Natural killer cell treated with Interleukin-12 subunit alpha and Interleukin-12 subunit beta and Interleukin-15 and Interleukin-18, amount 100 ng/mL, for 72 hours (primary cell): ENCODE measurements at regions not wholly inside any gene's neighbourhood (a gene's known extent, or its start where the extent isn't known, plus 50 kb on each side); places are given as distances from the start of the nearest gene placed in this dataset.

ENCODE experiments used
- ATAC-seq, 2 donors: fragments of 150-1000 bp; cut with Tn5 transposase in 1 of 2; sonication (Bioruptor Pico), chemical (Tn5 transposase) in 1 of 2; 2 replicates each; pipeline ENCODE4 v1.10.0; 2021
- DNase-seq: peaks from one replicate; pipeline ENCODE4 v3.0.0; 2022; ENCODE audit warnings: low spot score
- H3K27ac Mint-ChIP-seq, 2 donors: 1 replicate in 1 of 2; 2 replicates in 1 of 2; pipeline ENCODE4 v1.8.0; 2022; ENCODE audit warnings: mixed read lengths in 2 of 2, mild to moderate bottlenecking in 1 of 2, moderate library complexity in 1 of 2
- H3K27me3 Mint-ChIP-seq, 2 donors: 1 replicate in 1 of 2; 2 replicates in 1 of 2; pipeline ENCODE4 v1.8.0; 2022; ENCODE audit warnings: mixed read lengths in 2 of 2
- H3K36me3 Mint-ChIP-seq: one replicate; pipeline ENCODE4 v1.8.0; 2022; ENCODE audit warnings: mixed read lengths
- H3K4me1 Mint-ChIP-seq, 2 donors: 1 replicate in 1 of 2; 2 replicates in 1 of 2; pipeline ENCODE4 v1.8.0; 2022; ENCODE audit warnings: low read depth in 2 of 2, mixed read lengths in 2 of 2, mild to moderate bottlenecking in 1 of 2
- H3K4me3 Mint-ChIP-seq: one replicate; pipeline ENCODE4 v1.8.0; 2022; ENCODE audit warnings: mixed read lengths
- H3K9me3 Mint-ChIP-seq: 2 replicates; pipeline ENCODE4 v1.8.0; 2022; ENCODE audit warnings: mixed read lengths

DNA sequence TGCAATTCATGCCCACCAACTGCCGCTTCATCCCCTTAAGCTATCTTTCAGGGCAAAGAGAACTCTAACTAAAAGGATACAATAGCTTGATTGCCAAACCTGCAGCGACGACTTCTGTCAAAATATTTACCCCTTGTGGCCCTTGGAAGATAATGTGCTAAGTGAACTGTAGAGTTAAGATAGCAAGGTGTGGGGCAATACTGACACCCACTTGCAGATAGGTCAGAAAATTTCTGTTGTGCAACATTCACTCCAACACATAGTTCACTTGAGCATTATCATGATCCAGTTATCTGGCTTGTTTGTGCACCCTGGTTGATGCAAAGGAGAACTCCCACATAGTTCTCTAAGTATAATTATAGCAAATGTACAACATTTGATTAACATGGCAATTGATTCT, 55.6 kb downstream of the RHOXF2B start:
- H3K36me3 Mint-ChIP-seq = no peaks in the 10 kb centered on the region
- peaks cover 14 to 20% of the 10 kb centered on the region in 2 donors for H3K27me3 Mint-ChIP-seq
- H3K4me1 Mint-ChIP-seq = no peaks in the 10 kb centered on the region
- H3K4me3 Mint-ChIP-seq = no peak overlapping the region
- H3K27ac Mint-ChIP-seq = no peak overlapping the region
- ATAC-seq = no peak
- no peaks in the 10 kb centered on the region for H3K9me3 Mint-ChIP-seq
- no peak for DNase-seq

DNA sequence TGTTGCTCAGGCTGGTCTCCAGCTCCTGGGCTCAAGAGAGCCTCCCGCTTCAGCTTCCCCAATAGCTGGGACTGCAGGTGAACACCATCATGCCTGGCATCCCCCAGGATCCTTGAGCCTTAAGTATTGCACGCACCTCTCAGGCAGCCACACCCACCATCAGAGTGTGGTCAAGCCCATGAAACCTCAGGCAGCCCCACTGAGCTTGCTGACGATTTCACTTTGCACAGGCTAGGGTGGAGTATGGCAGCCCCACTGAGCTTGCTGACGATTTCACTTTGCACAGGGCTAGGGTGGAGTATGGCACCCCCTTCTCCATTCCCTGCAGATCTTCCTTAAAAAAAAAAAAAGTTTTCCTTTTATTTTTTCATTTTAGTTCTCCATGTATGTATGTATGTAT, 57.2 kb downstream of the RHOXF2B start:
- Mint-ChIP-seq H3K27ac (no peak overlapping the region), H3K9me3 (no peaks in the 10 kb centered on the region)
- DNase-seq = no peak

DNA sequence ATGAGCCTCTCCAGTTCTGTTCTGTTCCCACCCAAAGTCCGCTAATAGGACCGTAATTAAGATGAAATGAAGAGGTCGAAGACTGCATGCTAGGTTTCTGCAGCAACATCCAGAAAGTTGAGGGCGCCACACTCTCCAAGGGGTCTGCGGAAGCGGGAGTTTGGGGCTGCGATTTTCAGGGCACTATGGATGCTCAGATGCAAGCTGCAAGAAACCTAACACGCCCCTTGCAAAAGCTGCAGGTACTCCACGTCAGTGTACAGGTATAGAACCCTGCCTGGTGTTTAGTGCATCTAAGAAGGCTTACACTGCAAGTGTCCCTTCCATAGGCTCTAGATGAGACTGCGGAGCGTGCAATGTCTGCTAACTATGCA, 61.4 kb downstream of the RHOXF2B start:
- no peaks in the 10 kb centered on the region for H3K36me3 Mint-ChIP-seq
- H3K4me1 Mint-ChIP-seq = peaks cover 0 to 5% of the 10 kb centered on the region in 2 donors
- DNase-seq = no peak
- no peak overlapping the region for H3K27ac Mint-ChIP-seq
- H3K9me3 Mint-ChIP-seq = no peaks in the 10 kb centered on the region
- no peak for ATAC-seq
- peak overlapping the region; percentile 58 for H3K4me3 Mint-ChIP-seq
- H3K27me3 Mint-ChIP-seq = peaks cover 17 to 34% of the 10 kb centered on the region in 2 donors

More for the DNA sequence above, 57.2 kb downstream of the RHOXF2B start:
- peaks cover 14 to 25% of the 10 kb centered on the region in 2 donors for H3K27me3 Mint-ChIP-seq
- H3K4me1 Mint-ChIP-seq = peaks cover 0 to 2% of the 10 kb centered on the region in 2 donors
- no peak for ATAC-seq
- no peak overlapping the region for H3K4me3 Mint-ChIP-seq
- H3K36me3 Mint-ChIP-seq = no peaks in the 10 kb centered on the region

DNA sequence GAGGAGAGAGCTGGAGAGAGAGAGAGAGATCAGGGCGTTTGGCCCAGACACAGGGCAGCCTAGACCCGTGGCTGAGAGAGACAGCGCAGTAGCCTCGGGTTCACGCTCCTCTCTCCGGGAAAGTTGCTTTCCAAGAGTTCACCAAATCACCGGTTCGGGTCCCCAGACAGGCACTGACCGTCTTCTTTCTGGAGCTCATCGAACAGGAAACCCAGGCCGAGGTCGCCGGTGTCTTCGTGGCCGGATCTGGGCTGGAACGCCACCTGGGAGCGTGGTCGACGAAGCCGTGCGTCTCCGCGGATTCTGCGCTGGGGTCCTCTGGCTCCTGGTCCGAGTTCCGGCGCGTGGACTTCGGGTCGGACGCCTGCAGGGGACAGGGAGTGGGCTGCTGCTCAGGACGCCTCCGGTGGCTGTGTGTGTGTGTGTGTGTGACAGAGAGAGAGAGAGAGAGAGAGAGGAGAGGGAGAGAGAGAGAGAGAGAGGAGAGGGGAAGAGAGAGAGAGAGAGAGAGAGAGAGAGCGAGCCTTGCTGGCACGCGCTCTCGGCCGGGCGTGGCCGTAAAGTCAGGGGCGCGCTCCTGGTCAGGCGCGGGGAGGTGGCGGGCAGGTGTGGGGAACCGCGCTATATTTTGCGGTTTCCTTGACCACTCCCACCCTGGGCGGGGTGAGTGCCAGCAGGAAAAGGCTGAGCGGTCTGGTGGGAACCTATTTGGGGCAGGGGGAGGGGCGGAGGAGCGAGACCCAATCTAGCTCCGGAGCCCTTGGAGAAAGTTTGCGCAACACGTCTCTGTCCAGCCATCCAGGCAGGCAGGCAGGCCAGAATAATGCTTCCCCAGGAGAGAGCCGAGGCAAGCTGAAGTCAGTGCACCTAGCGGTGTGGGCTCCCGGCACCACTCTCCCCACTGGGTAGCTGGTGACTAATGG, 62.1 kb downstream of the RHOXF2B start:
- ATAC-seq (peak in 1 of 2 donors; percentile 20), DNase-seq (no peak)
- H3K4me3 Mint-ChIP-seq = peak overlapping the region; percentile 58
- H3K27ac Mint-ChIP-seq = peak overlapping the region in 1 of 2 donors; percentile 31
- H3K36me3 Mint-ChIP-seq = no peaks in the 10 kb centered on the region
- peaks cover 0 to 5% of the 10 kb centered on the region in 2 donors for H3K4me1 Mint-ChIP-seq
- no peaks in the 10 kb centered on the region for H3K9me3 Mint-ChIP-seq
- H3K27me3 Mint-ChIP-seq = peaks cover 24 to 37% of the 10 kb centered on the region in 2 donors

DNA sequence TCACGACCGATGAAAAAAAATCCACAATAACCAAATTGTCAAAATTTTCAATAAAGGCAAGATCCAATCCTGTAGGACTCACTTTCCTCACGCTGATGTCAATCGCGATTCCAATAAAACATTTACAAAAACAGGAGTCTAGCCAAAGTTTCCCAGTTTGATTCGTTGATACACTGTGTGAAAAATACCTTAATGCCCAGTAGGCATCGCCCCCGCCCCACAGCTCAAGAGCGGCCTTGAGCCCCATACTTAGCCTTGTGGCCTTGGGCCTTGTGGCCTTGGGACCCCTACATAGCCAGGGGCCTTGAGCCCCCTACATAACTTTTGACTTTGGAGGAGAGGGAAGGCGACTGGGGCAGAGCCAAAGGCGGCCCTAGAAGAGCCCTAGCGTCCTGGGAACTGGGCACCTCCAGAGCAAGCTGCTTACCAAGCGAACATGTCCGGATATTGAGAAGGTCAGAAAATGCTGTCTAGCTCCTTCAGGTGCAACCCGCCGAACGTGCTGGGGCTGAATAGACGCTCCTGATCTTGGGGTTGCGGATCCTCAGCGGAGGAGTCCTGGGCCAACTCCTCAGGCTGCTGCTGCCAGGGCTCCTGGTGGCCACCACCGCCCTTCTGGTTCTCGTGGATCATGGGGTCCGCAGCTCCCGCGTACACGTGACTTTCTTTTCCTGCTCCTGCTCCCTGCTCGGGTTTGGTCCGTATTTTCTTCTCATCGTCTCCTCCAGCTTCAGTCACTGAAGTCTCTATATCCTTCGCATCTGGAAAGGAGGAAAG, 62.9 kb downstream of the RHOXF2B start:
- Mint-ChIP-seq H3K27me3 (peaks cover 32 to 41% of the 10 kb centered on the region in 2 donors), H3K36me3 (no peaks in the 10 kb centered on the region), H3K4me3 (peak overlapping the region; percentile 58), H3K27ac (no peak overlapping the region), H3K9me3 (no peaks in the 10 kb centered on the region), H3K4me1 (peaks cover 0 to 5% of the 10 kb centered on the region in 2 donors)
- no peak for ATAC-seq
- DNase-seq = no peak

DNA sequence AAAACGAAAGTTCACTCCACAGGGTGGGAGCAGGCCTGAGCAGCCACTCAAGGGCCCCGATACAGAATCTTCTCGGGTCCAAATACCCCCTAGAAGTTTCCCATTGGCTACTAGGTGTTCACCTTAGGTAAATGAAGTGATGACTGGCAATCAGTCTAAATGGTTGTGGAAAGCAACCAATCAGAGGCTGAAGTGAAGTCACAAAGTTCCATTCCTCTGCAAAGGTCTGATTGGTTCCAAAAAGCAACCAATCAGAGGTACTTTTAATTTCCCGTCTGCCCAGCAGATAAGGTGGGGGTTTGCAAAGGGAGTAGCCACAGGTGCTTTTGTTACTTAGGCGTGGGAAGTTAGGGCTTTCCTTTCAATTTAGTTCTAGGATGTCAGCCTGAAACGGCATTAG, 58.2 kb upstream of the NKAP start:
- Mint-ChIP-seq H3K4me1 (peaks cover 0 to 10% of the 10 kb centered on the region in 2 donors), H3K27ac (no peak overlapping the region), H3K36me3 (no peaks in the 10 kb centered on the region), H3K9me3 (no peaks in the 10 kb centered on the region), H3K27me3 (peaks cover 32 to 39% of the 10 kb centered on the region in 2 donors), H3K4me3 (no peak overlapping the region)
- ATAC-seq (no peak), DNase-seq (no peak)

DNA sequence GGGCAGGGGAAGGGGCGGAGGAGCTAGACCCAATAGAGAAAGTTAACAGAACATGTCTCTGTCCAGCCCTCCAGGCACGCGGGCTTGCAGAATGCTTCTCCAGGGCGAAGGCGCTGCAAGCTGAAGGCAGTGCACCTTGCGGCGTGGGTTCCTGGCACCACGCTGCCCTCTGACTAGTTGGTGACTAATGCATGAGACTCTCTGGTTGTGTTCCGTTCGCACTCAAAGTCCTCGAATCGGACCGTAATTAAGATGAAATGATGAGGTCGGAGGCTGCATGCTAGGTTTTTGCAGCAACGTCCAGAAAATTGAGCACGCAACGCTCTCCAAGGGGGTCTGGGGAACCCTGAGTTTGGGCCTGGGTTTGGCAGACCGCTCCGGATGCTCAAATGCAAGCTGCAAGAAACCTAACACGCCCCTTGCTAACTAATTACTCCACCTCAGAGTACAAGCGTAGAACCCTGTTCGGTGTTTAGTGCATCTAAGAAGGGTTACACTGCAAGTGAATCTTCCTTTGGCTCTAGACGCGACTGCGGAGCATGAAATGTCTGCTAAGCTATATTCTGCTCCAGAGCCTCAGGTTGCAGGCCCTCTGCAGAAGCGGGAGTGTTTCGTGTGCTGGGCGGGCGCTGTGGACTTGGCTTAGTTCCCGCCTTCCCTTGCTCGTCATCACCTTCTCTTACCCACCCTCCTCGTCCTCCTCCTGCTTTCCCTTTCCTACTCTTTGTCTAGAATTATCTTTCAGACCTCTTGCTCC, 57.1 kb upstream of the NKAP start:
- Mint-ChIP-seq H3K27ac (no peak overlapping the region), H3K27me3 (peaks cover 36 to 49% of the 10 kb centered on the region in 2 donors), H3K36me3 (no peaks in the 10 kb centered on the region), H3K4me1 (peaks cover 0 to 10% of the 10 kb centered on the region in 2 donors), H3K9me3 (no peaks in the 10 kb centered on the region), H3K4me3 (peak overlapping the region; percentile 42)
- peak in 1 of 2 donors; percentile 20 for ATAC-seq
- DNase-seq = no peak

DNA sequence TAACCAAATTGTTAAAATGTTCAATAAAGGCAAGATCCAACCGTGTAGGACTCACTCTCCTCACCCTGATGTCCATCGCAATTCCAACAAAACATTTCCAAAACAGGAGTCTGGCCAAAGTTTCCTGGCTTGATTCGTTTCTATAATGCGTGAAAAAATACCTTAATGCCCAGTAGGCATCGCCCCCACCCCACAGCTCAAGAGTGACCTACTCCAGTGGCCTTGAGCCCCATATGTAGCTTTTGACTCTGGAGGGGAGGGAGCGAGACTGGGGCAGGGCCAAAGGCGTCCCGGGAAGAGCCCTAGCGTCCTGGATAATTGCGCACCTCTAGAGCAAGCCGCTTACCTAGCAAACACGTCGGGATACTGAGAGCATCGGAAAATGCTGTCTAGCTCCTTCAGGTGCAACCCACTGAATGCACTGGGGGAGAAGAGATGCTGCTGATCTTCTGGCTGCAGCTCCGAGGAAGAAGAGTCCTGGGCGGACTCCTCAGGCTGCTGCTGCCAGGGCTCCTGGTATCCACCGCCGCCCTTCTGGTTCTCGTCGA, 55.6 kb upstream of the NKAP start:
- Mint-ChIP-seq H3K27ac (no peak overlapping the region), H3K4me1 (peaks cover 0 to 10% of the 10 kb centered on the region in 2 donors), H3K9me3 (no peaks in the 10 kb centered on the region), H3K27me3 (peaks cover 37 to 43% of the 10 kb centered on the region in 2 donors), H3K36me3 (no peaks in the 10 kb centered on the region), H3K4me3 (no peak overlapping the region)
- ATAC-seq (no peak), DNase-seq (no peak)

DNA sequence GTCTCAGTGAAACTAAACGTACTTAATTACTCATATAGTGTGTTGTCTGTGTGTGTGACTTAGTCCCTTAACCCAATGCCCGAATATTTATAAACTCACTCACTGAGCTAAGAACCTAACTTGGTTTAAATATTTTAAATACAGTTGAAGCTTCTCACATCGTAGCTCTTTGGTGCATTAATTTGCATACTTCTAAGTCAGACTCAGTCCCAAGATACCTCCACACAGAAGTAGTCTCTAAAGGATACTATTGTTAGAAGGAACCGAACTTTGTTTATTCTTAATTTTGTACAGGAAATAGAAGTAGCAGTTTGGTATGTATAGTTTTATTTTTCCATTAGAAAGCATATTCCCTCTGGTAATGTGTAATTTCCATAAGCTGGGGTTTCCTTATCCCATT, 54.0 kb upstream of the NKAP start:
- Mint-ChIP-seq H3K27me3 (peaks cover 41 to 48% of the 10 kb centered on the region in 2 donors), H3K27ac (no peak overlapping the region), H3K4me1 (peaks cover 0 to 10% of the 10 kb centered on the region in 2 donors), H3K36me3 (no peaks in the 10 kb centered on the region), H3K9me3 (no peaks in the 10 kb centered on the region), H3K4me3 (no peak overlapping the region)
- DNase-seq = no peak
- no peak for ATAC-seq

DNA sequence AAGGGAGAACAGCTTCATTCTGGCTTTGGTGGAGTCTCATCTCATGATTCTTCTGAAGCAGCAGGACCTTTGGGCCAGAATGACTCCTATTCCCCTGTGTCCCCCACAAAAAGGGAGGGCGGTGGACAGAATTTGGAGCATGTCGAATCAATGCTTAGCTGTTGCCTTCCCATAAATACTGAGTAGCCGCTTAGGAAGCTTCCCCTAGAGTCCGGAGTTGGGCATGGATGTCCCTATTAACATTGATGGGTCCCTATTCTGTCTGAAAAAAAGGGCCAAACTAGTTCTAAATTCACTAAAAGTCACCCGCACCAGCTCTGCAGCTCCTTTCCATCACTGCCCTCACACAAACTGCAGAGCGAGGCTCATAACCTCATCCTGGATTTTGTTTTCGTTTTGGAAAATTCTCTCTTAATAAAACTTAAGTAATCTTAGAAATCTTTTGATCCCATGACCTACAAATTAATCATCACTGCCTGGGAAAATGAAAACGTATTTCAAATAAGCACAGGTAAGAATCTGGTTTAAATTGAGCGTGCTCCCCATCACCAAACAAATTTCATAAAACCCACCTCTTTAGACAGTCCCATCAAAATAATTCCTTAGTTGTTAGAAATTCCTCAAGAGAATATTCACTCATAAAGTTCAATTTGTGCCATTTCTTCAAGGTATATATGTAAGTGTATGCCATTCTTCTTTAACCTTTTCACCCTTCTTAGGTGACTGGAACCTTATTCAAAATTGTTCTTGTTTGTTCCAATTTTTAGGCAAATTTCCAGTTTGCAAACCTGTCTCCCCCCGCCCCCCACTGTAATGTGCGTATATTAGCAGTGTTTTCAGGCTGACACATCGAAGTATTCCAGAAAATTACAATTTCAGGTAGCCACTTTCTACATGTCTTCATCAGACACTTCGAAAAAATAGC, 53.3 kb upstream of the NKAP start:
- ATAC-seq (no peak), DNase-seq (no peak)
- Mint-ChIP-seq H3K27me3 (peaks cover 41 to 42% of the 10 kb centered on the region in 2 donors), H3K4me3 (no peak overlapping the region), H3K27ac (no peak overlapping the region), H3K36me3 (no peaks in the 10 kb centered on the region), H3K4me1 (peaks cover 0 to 10% of the 10 kb centered on the region in 2 donors), H3K9me3 (no peaks in the 10 kb centered on the region)

DNA sequence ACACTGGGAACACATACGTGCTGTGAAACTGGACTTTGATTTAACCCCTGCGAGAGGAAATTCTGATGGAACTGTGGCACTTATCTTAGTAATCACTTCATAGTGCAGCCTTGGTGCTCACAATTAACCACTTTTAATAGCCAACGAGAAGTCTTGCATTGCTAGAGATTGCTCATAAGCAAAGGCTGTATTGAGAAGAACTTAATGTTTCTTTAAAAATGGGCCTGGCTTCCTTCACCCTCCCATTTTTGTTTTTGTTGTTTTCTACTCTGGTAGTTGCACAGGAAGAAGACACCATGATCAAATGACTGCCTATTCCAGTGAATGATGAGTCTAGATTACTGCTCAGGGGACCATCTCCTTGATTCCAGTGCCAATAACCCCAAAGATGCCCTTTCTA, 52.5 kb upstream of the NKAP start:
- ATAC-seq = no peak
- DNase-seq = no peak
- Mint-ChIP-seq H3K9me3 (no peaks in the 10 kb centered on the region), H3K4me1 (peaks cover 0 to 8% of the 10 kb centered on the region in 2 donors), H3K36me3 (no peaks in the 10 kb centered on the region), H3K27ac (no peak overlapping the region), H3K4me3 (no peak overlapping the region), H3K27me3 (peaks cover 38 to 42% of the 10 kb centered on the region in 2 donors)
